Kidney (tissue), 13 donors: ENCODE measurements at regions not wholly inside any gene's neighbourhood (a gene's known extent, or its start where the extent isn't known, plus 50 kb on each side); places are given as distances from the start of the nearest gene placed in this dataset.

ENCODE experiments used
- DNase-seq, 5 donors: peaks; one replicate each; pipeline ENCODE4 v3.0.0-alpha.2; 2013 to 2020
- FAIRE-seq: peaks from 2 replicates; lab custom pipeline; 2012; peaks lifted over from hg19 to GRCh38; lab: Jason Lieb, UNC
- H3K27ac ChIP-seq, 2 donors: one replicate each; pipeline ENCODE4 v1.7.0; 2013; ENCODE audit warnings: low read depth in 2 of 2, low read length in 2 of 2, inconsistent platforms in 1 of 2
- H3K27me3 ChIP-seq: one replicate; pipeline ENCODE4 v1.7.1; 2013; ENCODE audit warnings: low read length, inconsistent platforms; ENCODE audit not compliant: control insufficient read depth, insufficient read depth
- H3K36me3 ChIP-seq, 3 donors: one replicate each; pipeline versions ENCODE4 v1.7.0 to v1.7.1; 2013; ENCODE audit warnings: low read length in 3 of 3, control low read depth in 1 of 3, inconsistent platforms in 1 of 3; ENCODE audit not compliant: insufficient read depth in 3 of 3, control insufficient read depth in 2 of 3
- H3K4me1 ChIP-seq, 3 donors: one replicate each; pipeline versions ENCODE4 v1.7.0 to v1.7.1; 2013; ENCODE audit warnings: low read length in 3 of 3, inconsistent platforms in 1 of 3, low read depth in 1 of 3; ENCODE audit not compliant: control insufficient read depth in 2 of 3, insufficient read depth in 2 of 3
- H3K4me3 ChIP-seq, 3 donors: one replicate each; pipeline versions ENCODE4 v1.7.0 to v1.8.1; 2013; ENCODE audit warnings: low read length in 3 of 3, control low read depth in 1 of 3, inconsistent platforms in 1 of 3
- H3K9ac ChIP-seq, 3 donors: one replicate each; pipeline versions ENCODE4 v1.7.0 to v1.7.1; 2013; ENCODE audit warnings: low read length in 3 of 3, control low read depth in 1 of 3, inconsistent platforms in 1 of 3
- H3K9me3 ChIP-seq, 3 donors: one replicate each; pipeline versions ENCODE4 v1.7.0 to v1.7.1; 2013; ENCODE audit warnings: low read length in 3 of 3, control low read depth in 1 of 3, inconsistent platforms in 1 of 3; ENCODE audit not compliant: control insufficient read depth in 2 of 3, insufficient read depth in 1 of 3
- intact Hi-C: fragments of 100-400 bp; cut with DNase I; formaldehyde crosslinking; loops from one replicate; pipeline ENCODE4 v1.11.1; 2022
- TF ChIP-seq, protein P1 (sequence below): IDR thresholded peaks from 3 replicates; pipeline ENCODE4 v1.5.1; 2012; ENCODE audit warnings: mild to moderate bottlenecking, moderate library complexity, borderline replicate concordance; ENCODE audit not compliant: insufficient read depth; ENCODE audit errors: extremely low read depth
- donor health status: control.
- donor health status: control.
- donor health status: control.
- donor health status: control.
- donor health status: control.
- donor health status: DM: yes; HTN: yes; CAD: no.
- donor health status: Normal renal cell carcinoma (clear cell type).

DNA sequence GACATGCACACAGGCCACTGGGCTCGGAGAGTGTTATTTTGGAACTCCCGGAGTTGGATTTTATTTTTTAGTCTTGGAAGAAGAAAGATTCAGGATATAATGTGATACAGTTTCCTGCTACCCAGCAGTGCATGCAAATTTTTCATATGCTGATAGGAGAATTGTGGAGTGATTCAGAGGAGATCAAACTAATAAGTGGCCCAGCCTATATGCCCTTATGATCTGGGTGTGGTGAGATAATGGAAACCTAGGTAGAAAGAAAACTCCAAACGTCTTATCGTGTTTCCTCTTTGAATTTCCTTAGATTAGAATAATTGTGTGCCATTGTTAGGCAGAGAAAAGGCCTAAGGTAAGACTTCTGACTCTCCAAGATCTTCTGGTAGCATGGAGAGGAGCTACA lies 401.2 kb upstream of the BTBD3 start:
- H3K27me3 ChIP-seq: no peaks in the 10 kb centered on the region
- TF ChIP-seq, protein P1, sequence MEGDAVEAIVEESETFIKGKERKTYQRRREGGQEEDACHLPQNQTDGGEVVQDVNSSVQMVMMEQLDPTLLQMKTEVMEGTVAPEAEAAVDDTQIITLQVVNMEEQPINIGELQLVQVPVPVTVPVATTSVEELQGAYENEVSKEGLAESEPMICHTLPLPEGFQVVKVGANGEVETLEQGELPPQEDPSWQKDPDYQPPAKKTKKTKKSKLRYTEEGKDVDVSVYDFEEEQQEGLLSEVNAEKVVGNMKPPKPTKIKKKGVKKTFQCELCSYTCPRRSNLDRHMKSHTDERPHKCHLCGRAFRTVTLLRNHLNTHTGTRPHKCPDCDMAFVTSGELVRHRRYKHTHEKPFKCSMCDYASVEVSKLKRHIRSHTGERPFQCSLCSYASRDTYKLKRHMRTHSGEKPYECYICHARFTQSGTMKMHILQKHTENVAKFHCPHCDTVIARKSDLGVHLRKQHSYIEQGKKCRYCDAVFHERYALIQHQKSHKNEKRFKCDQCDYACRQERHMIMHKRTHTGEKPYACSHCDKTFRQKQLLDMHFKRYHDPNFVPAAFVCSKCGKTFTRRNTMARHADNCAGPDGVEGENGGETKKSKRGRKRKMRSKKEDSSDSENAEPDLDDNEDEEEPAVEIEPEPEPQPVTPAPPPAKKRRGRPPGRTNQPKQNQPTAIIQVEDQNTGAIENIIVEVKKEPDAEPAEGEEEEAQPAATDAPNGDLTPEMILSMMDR: no peak
- no peaks in the 10 kb centered on the region for H3K9me3 ChIP-seq
- DNase-seq (no peak), FAIRE-seq (no peak)
- H3K4me3 ChIP-seq: no peak overlapping the region
- intact Hi-C loops: no loop called here
- H3K9ac ChIP-seq: no peak overlapping the region
- no peak overlapping the region for H3K27ac ChIP-seq
- no peaks in the 10 kb centered on the region for H3K36me3 ChIP-seq
- H3K4me1 ChIP-seq: no peaks in the 10 kb centered on the region

DNA sequence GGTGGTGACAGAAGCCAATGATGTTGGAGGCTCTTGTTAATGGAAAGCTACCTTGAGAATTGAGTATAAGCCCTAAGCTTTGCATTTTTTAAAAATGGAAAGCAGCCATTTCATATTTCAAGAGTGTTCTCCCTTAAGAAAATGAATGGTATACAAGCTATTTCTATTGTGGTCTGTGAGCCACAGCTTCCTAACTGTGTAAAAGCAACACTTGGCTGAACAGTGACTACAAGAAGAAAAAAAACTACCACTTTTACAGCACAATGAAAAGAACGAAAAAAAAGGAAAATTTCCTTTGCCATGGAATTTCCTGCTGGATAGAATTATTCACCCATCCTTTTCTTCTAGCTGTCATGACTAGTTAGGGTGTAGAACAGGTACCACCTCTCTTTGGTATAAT lies 397.1 kb upstream of the BTBD3 start:
- FAIRE-seq: no peak
- peaks cover 0 to 7% (median 2%) of the 10 kb centered on the region in 3 donors for H3K9me3 ChIP-seq
- no peak overlapping the region for H3K4me3 ChIP-seq
- no peaks in the 10 kb centered on the region for H3K27me3 ChIP-seq
- TF ChIP-seq, protein P1: no peak
- H3K27ac ChIP-seq: no peak overlapping the region
- intact Hi-C loops: no loop called here
- H3K36me3 ChIP-seq: no peaks in the 10 kb centered on the region
- DNase-seq: no peak
- H3K9ac ChIP-seq: no peak overlapping the region
- H3K4me1 ChIP-seq: no peaks in the 10 kb centered on the region

DNA sequence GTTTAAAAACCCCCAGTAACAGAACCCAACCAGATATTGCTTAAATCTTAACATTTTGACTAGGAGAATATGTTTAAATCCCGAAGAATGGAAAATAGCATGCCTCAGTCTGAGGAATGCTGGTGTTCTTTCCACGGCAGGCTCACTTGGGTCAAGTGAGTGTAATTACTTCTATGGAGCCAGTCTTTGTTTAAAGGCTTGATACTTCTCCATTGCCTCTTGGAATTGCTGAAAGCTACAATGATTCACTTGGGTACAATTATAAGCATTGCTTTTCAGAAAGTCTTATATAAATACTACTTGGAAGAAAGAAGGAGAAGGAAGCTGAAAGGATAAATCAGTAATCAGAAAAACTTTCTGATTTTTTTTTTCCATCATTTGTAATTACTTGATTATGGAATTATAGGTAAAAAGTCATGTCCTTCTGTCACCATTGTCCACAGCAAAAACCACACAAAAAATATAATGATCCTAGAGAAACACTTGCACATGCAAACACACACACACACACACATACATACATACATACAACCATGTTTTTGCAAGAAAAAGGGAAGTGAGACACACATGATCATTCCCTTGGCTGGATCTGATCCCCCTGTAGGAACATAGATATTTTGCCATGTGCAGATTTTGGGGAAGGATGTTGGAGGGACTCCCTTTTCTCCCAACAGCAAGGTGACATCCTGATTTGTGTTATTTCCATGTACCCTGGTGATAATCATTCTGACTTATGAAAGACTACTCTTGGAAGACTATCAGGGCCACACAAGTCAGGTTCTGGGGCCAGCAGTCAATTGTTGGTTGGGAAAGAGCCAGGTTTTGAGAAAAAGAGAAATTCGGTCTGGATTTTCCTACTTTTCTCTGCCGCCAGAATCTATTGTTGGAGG lies 396.0 kb upstream of the BTBD3 start:
- Histone ChIP-seq H3K27me3 (no peaks in the 10 kb centered on the region), H3K36me3 (no peaks in the 10 kb centered on the region), H3K9me3 (peaks cover 0 to 7% (median 2%) of the 10 kb centered on the region in 3 donors), H3K9ac (no peak overlapping the region), H3K4me1 (no peaks in the 10 kb centered on the region), H3K4me3 (no peak overlapping the region), H3K27ac (no peak overlapping the region)
- DNase-seq (no peak), FAIRE-seq (no peak)
- intact Hi-C loops: no loop called here
- TF ChIP-seq, protein P1: no peak
